ENCODE measurements at regions not wholly inside any gene's neighbourhood (a gene's known extent, or its start where the extent isn't known, plus 50 kb on each side); places are given as distances from the start of the nearest gene placed in this dataset.

DNA sequence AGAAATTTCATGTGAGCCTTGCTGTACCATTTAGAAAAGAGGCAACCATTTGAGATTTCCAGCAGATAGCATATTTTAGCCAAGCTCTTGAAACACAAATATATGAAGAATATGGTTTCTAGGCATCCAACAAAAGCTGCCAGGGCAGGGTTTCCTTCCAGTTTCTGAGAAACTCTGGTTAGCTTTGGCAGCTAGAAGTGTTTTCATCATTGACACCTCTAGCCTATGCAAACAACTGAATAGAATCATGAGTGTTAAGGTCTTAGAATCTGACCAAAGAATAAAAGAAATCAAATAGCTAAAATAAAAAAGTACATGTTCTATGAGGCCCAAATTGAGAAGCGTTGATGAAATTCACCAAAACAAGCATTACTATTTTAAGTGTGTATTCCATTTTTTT is 188.1 kb downstream of the TMEM167A start:
- no peak overlapping the region for H3K4me3 ChIP-seq (ENCODE audit: low read depth, low read length)
- TF ChIP-seq CTCF (IDR thresholded peaks at IDR 0.05; ENCODE audit: borderline replicate concordance, insufficient read depth, low read depth, low read length): no peak

GRCh38 chr5:82886911-82887310 is 190.3 kb downstream of the TMEM167A start:
- H3K4me3 ChIP-seq (ENCODE audit: low read depth, low read length): no peak overlapping the region
- TF ChIP-seq CTCF (IDR thresholded peaks at IDR 0.05; ENCODE audit: borderline replicate concordance, insufficient read depth, low read depth, low read length): no peak

GRCh38 chr5:82885627-82886389 is 191.4 kb downstream of the TMEM167A start:
- 0 out of 2 replicates have a peak, but pooled peaks have one; percentile 3 for TF ChIP-seq CTCF (IDR thresholded peaks at IDR 0.05; ENCODE audit: borderline replicate concordance, insufficient read depth, low read depth, low read length)
- no peak overlapping the region for H3K4me3 ChIP-seq (ENCODE audit: low read depth, low read length)

- no peak overlapping the region for H3K4me3 ChIP-seq (ENCODE audit: low read depth, low read length)
- TF ChIP-seq CTCF (IDR thresholded peaks at IDR 0.05; ENCODE audit: borderline replicate concordance, insufficient read depth, low read depth, low read length): no peak
These were observed 192.2 kb downstream of the TMEM167A start for GRCh38 chr5:82884821-82885471.

GRCh38 chr5:82882316-82882715 is 194.9 kb downstream of the TMEM167A start:
- no peak overlapping the region for H3K4me3 ChIP-seq (ENCODE audit: low read depth, low read length)
- TF ChIP-seq CTCF (IDR thresholded peaks at IDR 0.05; ENCODE audit: borderline replicate concordance, insufficient read depth, low read depth, low read length): no peak

DNA sequence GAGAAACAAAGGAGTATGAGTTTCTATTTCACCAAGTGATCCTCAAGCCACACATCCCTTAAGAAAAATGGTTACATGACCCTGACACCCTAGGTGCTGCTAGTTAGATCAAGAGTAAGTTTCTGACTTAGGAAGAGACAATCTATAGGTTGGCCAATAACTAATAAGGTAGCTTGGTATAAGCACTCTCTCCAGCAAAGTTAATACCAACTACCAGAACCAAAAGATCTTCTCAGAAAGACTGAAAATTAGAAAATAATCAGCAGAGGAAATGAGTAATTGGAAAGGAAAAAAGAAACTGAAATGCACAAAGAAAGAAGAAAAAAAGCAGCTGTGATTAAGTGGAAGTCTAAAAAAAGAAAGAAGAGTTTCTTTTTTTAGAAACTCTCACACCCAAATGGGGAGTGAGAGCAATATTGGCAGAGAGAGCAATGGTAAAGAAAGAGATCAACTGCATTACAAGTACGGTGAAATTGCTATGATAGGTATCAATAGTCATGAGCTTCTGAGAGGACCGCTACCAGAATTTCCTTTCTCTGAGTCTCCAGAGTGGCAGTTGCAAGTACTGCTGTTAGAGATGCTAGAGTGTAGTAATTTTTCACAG is 195.5 kb downstream of the TMEM167A start:
- H3K4me3 ChIP-seq (ENCODE audit: low read depth, low read length): no peak overlapping the region
- TF ChIP-seq CTCF (IDR thresholded peaks at IDR 0.05; ENCODE audit: borderline replicate concordance, insufficient read depth, low read depth, low read length): no peak

Data from GM12875 (cell line).